GM18909 (cell line): ENCODE measurements at regions not wholly inside any gene's neighbourhood (a gene's known extent, or its start where the extent isn't known, plus 50 kb on each side); places are given as distances from the start of the nearest gene placed in this dataset.
"Not testable (repeated sequence)": the region's sequence is repeated elsewhere in the genome, so short reads cannot be mapped to it uniquely, and the experiment has no call there.

Source experiments
- ATAC-seq: cut with Tn5 transposase; IDR thresholded peaks from one replicate; pipeline ENCODE4 v1.9.1; 2021; ENCODE audit warnings: mild to moderate bottlenecking; ENCODE audit not compliant: unreplicated experiment, poor library complexity

GRCh38 chr7:91731976-91732375 is 148.5 kb downstream of the MTERF1 start:
- ATAC-seq = no peak

- ATAC-seq = no peak
These were observed 131.1 kb downstream of the MTERF1 start for GRCh38 chr7:91749418-91749817.

- ATAC-seq = no peak
These were observed 130.4 kb downstream of the MTERF1 start for GRCh38 chr7:91750091-91750490.

DNA sequence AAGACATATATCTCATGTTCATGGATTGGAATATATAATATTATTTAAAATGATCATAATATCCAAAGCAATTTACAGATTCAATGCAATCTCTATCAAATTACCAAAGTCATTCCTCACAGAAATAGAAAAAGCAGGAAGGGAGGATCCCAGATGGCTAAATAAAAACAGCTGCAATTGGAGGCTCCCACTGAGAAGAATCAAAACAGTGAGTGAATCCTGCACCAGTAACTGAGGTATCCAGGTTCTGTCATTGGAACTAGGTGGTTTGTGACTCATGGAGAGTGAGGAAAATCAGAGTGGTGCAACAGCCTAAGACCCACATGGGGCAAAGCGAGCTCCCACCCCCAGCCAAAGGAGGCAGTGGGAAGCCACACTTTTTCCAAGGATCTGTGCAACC is 128.4 kb downstream of the MTERF1 start:
- ATAC-seq = no peak

DNA sequence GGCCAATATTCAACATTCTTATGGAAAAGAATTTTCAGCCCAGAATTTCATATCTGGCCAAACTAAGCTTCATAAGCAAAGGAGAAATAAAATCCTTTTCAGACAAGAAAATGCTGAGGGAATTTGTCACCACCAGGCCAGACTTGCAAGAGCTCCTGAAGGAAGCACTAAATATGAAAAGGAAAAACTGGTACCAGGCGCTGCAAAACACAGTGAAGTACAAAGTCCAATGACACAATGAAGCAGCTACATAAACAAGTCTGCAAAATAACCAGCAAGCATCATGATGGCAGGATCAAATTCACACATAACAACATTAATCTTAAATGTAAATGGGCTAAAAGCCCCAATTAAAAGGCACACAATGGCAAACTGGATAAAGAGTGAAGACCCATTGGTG is 126.2 kb downstream of the MTERF1 start:
- ATAC-seq = not testable (repeated sequence)

DNA sequence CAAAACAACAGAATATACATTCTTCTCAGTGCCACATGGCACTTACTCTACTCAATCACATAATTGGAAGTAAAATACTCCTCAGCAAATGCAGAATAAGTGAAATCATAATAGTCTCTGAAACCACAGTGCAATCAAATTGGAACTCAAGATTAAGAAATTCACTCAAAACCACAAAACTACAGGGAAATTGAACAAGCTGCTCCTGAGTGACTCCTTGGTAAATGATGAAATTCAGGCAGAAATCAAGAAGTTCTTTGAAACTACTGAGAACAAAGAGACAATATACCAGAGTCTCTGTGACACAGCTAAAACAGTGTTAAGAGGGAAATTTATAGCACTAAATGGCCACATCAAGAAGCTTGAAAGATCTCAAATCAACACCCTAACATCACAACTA is 125.4 kb downstream of the MTERF1 start:
- not testable (repeated sequence) for ATAC-seq

DNA sequence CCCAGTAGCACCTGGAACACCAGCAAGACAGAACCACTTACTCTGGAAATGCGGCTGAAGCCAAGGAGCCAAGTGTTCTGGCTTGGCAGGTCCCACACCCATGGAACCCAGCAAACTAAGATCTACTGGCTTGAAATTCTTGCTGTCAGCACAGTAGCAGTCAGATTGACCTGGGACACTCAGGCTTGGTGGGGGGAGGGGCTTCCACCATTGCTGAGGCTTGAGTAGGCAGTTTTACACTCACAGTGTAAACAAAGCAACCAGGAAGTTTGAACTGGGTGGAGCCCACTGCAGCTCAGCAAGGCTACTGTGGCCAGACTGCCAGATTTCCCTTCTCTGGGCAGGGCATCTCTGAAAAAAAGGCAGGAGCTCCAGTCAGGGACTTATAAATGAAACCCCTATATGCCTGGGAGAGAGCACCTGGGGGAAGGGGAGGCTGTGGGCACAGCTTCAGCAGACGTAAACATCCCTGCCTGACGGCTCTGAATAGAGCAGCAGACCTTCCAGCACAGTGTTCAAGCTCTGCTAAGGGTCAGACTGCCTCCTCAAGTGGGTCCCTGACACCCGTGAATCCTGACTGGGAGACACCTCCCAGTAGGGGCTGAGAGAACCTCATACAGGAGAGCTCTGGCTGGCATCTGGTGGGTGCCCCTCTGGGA is 121.2 kb downstream of the MTERF1 start:
- ATAC-seq = no peak

DNA sequence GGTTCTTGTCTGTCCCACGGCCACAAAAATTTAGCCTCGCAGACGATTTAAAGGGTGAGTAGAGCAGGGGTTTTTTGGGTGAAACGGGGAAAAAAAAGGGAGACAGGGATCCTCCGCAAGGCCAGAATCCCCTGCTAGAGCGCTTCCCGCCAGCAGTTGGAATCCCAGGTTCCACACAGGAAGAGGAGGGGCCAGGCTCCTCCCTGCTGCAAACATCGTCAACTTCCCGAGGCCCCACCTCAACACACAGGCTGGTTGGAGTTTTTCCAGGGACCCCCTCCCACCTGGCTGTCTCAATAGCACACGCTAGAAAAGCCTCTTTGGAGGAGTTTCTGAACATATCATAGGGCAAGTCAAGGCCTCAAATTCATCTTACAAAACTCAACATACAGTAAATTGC is 112.7 kb downstream of the MTERF1 start:
- no peak for ATAC-seq

DNA sequence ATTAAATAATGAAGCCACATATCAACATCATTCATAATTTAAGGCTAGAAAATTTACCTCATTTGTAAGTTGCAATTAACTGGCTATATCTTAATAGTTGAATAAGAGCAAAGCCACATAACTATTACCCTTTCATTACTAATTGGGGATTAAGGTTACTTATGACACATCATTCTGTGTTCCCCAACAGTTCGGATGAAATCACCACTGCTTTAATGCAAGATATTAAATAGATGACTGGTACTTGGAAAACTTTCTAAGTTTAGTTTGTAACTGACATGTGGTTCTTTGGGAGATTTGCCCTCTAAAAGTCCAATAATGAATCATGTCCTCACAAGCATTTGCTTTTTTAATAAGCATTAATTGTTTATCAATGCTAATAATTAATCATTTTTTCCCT is 109.1 kb downstream of the MTERF1 start:
- no peak for ATAC-seq

GRCh38 chr7:91771921-91772815 is 108.3 kb downstream of the MTERF1 start:
- no peak for ATAC-seq

- ATAC-seq = no peak
These were observed 104.3 kb downstream of the MTERF1 start for GRCh38 chr7:91776171-91776570.

- no peak for ATAC-seq
These were observed 103.0 kb downstream of the MTERF1 start for GRCh38 chr7:91777522-91777921.

DNA sequence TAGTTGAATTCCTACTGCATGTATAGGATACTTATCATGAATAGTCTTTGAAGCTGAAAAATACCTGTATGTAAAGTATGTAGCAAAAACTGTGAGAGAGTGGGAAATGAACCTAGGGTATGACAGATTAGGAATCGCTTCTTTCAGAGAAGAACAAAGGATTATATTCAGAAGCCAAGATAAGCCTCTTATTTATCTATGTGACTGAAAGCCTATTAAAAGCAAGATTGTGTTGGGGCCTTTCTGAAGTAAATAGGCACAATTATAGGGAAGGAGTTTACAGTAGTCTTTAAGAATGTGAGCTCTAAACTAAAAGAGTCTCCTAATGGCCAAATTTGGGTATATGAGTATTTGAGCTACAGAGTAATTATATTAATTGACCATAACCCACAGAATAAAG is 102.1 kb downstream of the MTERF1 start:
- no peak for ATAC-seq

DNA sequence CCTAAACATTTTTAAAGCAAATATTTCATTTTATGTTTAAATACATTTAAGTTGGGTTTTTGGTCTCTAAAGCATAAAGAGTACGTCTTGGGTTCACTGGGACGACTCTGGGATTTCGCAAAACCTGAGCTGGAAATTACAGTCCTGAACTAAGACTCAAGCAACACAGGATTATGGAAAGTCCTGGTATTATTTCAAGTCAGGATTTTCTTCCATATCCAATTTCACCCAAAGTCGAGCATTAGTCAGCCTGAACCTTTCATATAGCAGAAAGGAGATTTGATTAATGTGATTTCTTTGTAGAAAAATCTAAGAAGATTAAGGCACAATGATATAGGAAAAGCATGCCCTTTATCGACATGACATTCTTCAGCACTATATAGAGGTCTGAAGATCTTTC is 100.0 kb downstream of the MTERF1 start:
- no peak for ATAC-seq

DNA sequence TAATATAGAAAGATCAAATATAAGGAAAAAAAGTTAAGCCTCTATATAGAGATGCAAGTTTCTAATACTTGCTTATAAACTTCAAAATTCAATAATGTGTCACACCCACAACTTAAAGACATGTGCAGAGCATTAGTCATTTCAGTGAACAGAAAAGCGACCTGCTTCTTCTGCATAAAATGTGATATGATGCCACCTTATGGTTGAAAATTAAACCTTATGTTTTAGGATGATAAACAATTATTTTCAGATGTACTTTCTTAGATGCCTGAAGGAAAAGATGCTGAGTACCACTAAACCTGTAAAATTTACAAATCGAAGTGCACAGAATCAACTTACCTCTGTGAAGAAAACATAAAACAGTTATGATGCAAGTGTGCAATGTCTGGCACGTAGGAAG is 96.0 kb downstream of the MTERF1 start:
- no peak for ATAC-seq

DNA sequence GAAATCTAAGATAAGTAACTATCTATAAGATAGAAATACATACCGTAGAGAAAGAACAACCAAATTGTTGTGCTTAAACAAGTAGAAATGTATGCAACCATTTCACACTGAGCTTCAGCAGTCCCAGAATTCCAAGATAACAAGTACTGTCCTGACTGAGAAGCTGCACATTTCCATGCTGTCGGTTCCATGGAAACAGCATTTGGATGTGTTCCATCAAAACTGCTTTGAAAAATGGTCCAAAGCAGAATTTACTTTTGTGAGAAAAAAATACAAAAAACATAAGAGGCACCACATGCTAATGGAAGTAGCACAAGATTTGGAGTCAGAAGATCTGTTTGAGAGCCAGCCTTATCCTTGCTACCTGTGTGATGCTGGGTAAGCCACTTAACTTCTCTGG is 92.6 kb downstream of the MTERF1 start:
- no peak for ATAC-seq

- ATAC-seq = no peak
These were observed 91.4 kb downstream of the MTERF1 start for GRCh38 chr7:91789086-91789485.

- ATAC-seq = no peak
These were observed 90.9 kb downstream of the MTERF1 start for GRCh38 chr7:91789558-91789957.

DNA sequence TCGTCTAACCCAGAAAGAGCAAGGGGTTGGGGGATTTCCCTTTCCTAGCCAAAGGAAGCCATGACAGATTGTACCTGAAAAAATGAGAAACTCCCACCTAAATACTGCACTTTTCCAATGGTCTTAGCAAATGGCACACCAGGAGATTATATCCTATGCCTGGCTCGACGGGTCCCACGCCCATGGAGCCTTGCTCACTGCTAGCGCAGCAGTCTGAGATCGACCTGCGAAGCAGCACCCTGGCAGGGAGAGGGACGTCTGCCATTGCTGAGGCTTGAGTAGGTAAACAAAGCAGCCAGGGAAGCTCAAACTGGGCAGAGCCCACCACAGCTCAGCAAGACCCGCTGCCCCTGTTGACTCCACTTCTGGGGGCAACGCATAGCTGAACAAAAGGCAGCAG is 89.9 kb downstream of the MTERF1 start:
- ATAC-seq = not testable (repeated sequence)

DNA sequence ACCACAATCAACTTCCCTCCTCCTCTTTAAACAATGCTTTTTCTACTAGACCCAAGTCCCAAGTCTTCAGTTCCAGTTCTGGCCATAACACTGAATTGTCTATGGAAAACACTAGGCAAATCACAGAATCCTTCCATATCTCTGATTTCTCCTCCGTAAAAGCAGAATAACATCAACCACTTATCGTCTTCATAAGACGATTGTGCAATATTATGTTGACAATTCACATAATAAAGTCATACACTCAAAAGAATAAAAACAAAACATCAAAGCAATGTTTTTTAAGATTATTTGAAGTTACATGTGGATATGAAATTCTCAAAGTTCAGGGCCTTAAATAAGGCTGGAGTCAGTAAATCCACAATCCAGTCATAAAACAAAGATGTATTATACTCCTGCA is 84.4 kb downstream of the MTERF1 start:
- ATAC-seq = no peak

DNA sequence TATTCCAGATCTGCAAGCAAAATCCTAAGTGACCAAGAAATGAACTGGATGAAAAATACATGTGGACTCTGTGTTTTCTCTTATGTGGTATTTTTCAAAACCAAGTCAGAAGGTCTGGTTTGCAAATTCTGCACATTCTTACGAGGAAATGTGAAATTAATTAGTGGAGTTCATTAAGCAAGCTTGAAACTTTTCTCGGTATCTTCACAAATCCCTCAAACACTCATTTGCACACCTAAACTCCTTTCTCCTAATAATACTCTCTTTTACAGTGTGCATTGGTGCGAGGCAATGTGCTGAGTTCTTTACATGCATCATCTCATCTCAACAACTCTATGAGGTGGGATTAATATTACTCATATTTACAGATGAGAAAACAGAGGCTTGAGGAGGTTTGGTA is 82.1 kb downstream of the MTERF1 start:
- no peak for ATAC-seq

DNA sequence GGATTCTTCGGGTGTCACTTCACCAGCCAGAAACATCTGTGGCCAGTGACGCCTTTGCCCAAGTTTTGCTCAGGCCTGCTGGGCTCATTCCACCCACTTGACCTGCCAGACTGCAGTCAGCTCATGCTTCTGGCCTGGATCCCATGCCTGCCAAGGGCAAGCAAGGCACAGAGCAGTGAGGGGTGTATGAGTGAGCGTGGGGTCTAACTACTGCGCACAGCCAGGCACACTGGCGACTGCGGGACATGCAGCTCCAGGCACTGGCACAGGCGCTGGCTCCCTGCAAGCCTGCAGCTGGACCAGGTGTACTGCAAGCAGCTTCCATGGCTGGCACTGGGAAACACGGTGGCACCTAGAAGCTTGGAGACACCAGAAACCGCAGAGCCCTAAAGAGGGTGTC is 80.1 kb downstream of the MTERF1 start:
- no peak for ATAC-seq
